Mammary epithelial cell (primary cell): ENCODE measurements at regions not wholly inside any gene's neighbourhood (a gene's known extent, or its start where the extent isn't known, plus 50 kb on each side); places are given as distances from the start of the nearest gene placed in this dataset.

ENCODE experiments used
- CTCF ChIP-seq, 2 donors: IDR thresholded peaks in 1 of 2; conservative IDR thresholded peaks in 1 of 2; 2 replicates each; pipeline ENCODE4 v1.5.1; 2011 to 2012; ENCODE audit warnings: inconsistent platforms in 2 of 2, low read length in 2 of 2, mild to moderate bottlenecking in 2 of 2, control low read depth in 1 of 2, low read depth in 1 of 2; ENCODE audit not compliant: insufficient read depth in 1 of 2; ENCODE audit errors: extremely low read depth in 1 of 2
- EZH2 ChIP-seq: IDR thresholded peaks from 2 replicates; pipeline ENCODE4 v1.6.1; 2012; ENCODE audit warnings: low read length, inconsistent platforms, borderline replicate concordance

- no peak for TF ChIP-seq CTCF (conservative IDR thresholded peaks at IDR 0.05 in 1 of 2, IDR thresholded peaks at IDR 0.05 in 1 of 2; ENCODE audit: extremely low read depth in 1 of 2, insufficient read depth in 1 of 2, low read depth in 1 of 2, low read length in 2 of 2)
- TF ChIP-seq EZH2 = no peak
Observed at GRCh38 chr11:25396847-25397246, 900.0 kb downstream of the LUZP2 start.
